GM21723 (cell line): ENCODE measurements at regions not wholly inside any gene's neighbourhood (a gene's known extent, or its start where the extent isn't known, plus 50 kb on each side); places are given as distances from the start of the nearest gene placed in this dataset.
"Not testable (repeated sequence)": the region's sequence is repeated elsewhere in the genome, so short reads cannot be mapped to it uniquely, and the experiment has no call there.

Source experiments
- ATAC-seq: cut with Tn5 transposase; IDR thresholded peaks from one replicate; pipeline ENCODE4 v1.9.1; 2021; ENCODE audit warnings: mild to moderate bottlenecking, moderate library complexity; ENCODE audit not compliant: unreplicated experiment

- ATAC-seq = no peak
Measured at GRCh38 chr4:188372058-188372457, 232.8 kb downstream of the TRIML1 start.

GRCh38 chr4:188372829-188373228 lies 233.6 kb downstream of the TRIML1 start:
- no peak for ATAC-seq

- ATAC-seq = no peak
Measured at GRCh38 chr4:188374871-188375270, 235.6 kb downstream of the TRIML1 start.

- ATAC-seq = no peak
Measured at GRCh38 chr4:188377816-188378215, 238.6 kb downstream of the TRIML1 start.

- ATAC-seq = no peak
Measured at GRCh38 chr4:188383180-188383579, 243.9 kb downstream of the TRIML1 start.

GRCh38 chr4:188387179-188387791 lies 248.0 kb downstream of the TRIML1 start:
- ATAC-seq = no peak

GRCh38 chr4:188391349-188391748 lies 252.1 kb downstream of the TRIML1 start:
- ATAC-seq = not testable (repeated sequence)

GRCh38 chr4:188396037-188396436 lies 256.8 kb downstream of the TRIML1 start:
- ATAC-seq = no peak

- ATAC-seq = no peak
Measured at GRCh38 chr4:188399834-188400233, 260.6 kb downstream of the TRIML1 start.

- ATAC-seq = no peak
Measured at GRCh38 chr4:188400451-188400850, 261.2 kb downstream of the TRIML1 start.

- no peak for ATAC-seq
Measured at GRCh38 chr4:188403272-188403671, 264.0 kb downstream of the TRIML1 start.

GRCh38 chr4:188405071-188405835 lies 266.0 kb downstream of the TRIML1 start:
- not testable (repeated sequence) for ATAC-seq

GRCh38 chr4:188408244-188409030 lies 269.2 kb downstream of the TRIML1 start:
- ATAC-seq = no peak

GRCh38 chr4:188409851-188410250 lies 270.6 kb downstream of the TRIML1 start:
- no peak for ATAC-seq

- ATAC-seq = no peak
Measured at GRCh38 chr4:188411805-188412204, 272.6 kb downstream of the TRIML1 start.

GRCh38 chr4:188412499-188412898 lies 273.3 kb downstream of the TRIML1 start:
- ATAC-seq = no peak

GRCh38 chr4:188414441-188414840 lies 275.2 kb downstream of the TRIML1 start:
- no peak for ATAC-seq

GRCh38 chr4:188417181-188417580 lies 277.9 kb downstream of the TRIML1 start:
- no peak for ATAC-seq

- no peak for ATAC-seq
Measured at GRCh38 chr4:188423039-188423438, 283.8 kb downstream of the TRIML1 start.

GRCh38 chr4:188428935-188429334 lies 289.7 kb downstream of the TRIML1 start:
- ATAC-seq = no peak

GRCh38 chr4:188429965-188430364 lies 290.7 kb downstream of the TRIML1 start:
- ATAC-seq = no peak

- ATAC-seq = no peak
Measured at GRCh38 chr4:188430384-188430783, 291.1 kb downstream of the TRIML1 start.
